CD4-positive, alpha-beta T cell treated with Interleukin-10 for 1 hour (primary cell): ENCODE measurements at regions not wholly inside any gene's neighbourhood (a gene's known extent, or its start where the extent isn't known, plus 50 kb on each side); places are given as distances from the start of the nearest gene placed in this dataset.
"Not testable (repeated sequence)": the region's sequence is repeated elsewhere in the genome, so short reads cannot be mapped to it uniquely, and the experiment has no call there.

ENCODE experiments used
- DNase-seq: peaks from one replicate; pipeline ENCODE4 v3.0.0-alpha.2; 2020

GRCh38 chr15:83335542-83335941, 51.1 kb upstream of the BNC1 start:
- not testable (repeated sequence) for DNase-seq

GRCh38 chr15:83339396-83339795, 54.9 kb upstream of the BNC1 start:
- DNase-seq: no peak

DNA sequence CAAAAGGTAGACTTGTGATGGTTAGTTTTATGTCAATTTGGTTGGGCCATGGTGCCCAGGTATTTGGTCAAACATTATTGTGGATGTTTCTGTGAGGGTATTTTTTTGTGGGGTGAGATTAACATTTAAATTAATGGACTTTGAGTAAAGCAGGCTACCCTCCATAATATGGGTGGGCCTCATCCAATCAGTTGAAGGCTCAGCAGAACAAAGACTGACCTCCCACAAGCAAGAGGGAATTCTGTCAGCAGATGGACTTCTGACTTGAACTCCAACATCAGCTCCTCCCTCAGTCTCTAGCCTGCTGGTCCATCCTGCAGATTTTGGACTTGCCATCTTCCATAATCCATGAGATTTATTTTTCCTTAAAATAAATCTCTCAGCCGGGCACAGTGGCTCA, 55.6 kb upstream of the BNC1 start:
- no peak for DNase-seq

- DNase-seq: no peak
Measured at GRCh38 chr15:83346342-83346741, 61.9 kb upstream of the BNC1 start.

GRCh38 chr15:83352119-83352518, 67.7 kb upstream of the BNC1 start:
- DNase-seq: no peak

GRCh38 chr15:83356501-83357399, 72.3 kb upstream of the BNC1 start:
- no peak for DNase-seq

- no peak for DNase-seq
Measured at GRCh38 chr15:83358972-83359564, 74.6 kb upstream of the BNC1 start.

DNA sequence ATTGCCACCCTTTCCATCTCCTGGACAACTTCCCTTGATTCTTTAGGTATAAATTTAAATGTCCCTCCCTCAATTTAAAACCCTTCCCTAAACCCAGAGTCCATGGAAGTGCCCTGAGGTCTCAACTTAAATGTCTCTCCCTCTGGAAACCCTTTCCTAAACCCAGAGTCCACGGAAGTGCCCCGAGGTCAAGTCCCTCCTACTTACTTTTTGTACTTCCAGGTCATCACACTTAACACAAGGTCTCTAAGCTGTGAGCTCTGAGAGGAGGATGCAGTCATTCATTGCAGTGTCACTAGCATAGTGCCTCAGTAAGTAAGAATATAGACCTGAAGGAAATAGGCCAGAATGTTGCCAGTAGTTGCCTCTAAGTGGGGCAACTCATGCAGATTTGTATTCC, 78.2 kb upstream of the BNC1 start:
- DNase-seq: no peak

GRCh38 chr15:83364501-83364900, 80.0 kb upstream of the BNC1 start:
- DNase-seq: no peak

DNA sequence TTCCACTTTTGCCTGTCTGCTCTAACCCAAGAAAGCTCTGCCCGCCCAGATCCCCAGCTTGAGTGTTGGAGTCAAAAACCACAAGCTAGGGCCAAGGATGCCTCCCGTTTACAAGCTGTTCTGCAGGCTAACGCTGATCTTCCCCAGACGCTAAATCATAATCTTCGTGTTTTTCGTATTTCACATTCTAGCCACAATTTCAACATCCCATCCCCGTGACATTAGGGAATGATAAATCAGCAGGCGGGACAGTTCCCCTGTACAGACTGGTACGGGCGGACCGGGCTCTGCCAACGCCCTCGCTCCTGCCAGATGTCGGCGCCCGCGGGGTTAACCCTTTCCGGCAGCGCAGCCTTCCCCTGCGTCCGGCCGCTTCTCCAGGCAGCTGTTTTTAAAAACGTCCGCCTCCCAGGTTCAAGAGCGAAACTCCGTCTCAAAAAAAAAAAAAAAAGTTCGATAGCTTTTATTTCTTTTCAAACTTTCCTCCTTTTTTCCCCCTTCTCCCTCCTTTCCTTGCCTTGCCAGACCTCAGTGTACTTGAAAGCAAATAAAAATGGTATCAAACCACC, 81.0 kb upstream of the BNC1 start:
- no peak for DNase-seq

GRCh38 chr15:83372434-83372891, 74.7 kb upstream of the SH3GL3 start:
- no peak for DNase-seq

GRCh38 chr15:83378921-83379578, 68.1 kb upstream of the SH3GL3 start:
- DNase-seq: no peak

GRCh38 chr15:83379579-83379959, 67.6 kb upstream of the SH3GL3 start:
- DNase-seq: no peak

DNA sequence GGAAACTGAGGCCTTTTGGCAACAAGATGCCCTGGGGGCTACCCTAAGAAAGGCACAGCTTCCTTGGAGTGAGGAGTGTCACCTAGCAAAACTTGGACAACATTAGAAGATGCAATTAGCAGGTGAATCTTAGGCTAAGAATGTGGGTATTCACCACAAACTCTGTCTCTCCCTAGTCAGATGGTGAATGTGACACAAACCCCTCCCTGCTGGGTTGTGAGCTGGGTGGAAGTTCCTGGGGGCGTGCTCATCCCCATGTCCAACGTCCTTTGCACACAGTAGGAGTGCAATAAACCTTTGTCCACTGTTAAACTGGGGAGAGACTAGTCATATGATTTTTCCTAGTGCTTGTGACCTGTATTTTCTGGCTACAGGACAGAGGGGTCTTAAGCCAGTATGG, 67.1 kb upstream of the SH3GL3 start:
- DNase-seq: no peak

DNA sequence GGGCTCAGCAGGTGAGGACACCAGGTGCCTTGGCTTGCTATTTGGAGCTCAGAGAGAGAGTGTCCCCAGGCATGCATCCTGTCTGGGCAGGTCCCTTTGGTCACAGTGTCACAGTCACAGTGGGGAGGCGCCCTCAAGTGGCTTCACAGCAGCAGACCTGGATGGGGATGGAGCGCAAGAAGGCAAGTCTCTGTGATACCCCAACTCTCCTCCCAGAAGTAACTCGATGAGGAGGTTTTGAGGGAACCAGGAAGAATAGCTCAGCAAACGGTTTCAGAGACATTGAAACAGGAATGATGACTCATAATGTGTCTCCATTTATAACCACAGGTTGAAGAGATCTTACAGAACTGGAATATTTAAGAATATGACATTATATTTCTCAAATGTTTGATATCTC, 66.5 kb upstream of the SH3GL3 start:
- peak; percentile 3 for DNase-seq

DNA sequence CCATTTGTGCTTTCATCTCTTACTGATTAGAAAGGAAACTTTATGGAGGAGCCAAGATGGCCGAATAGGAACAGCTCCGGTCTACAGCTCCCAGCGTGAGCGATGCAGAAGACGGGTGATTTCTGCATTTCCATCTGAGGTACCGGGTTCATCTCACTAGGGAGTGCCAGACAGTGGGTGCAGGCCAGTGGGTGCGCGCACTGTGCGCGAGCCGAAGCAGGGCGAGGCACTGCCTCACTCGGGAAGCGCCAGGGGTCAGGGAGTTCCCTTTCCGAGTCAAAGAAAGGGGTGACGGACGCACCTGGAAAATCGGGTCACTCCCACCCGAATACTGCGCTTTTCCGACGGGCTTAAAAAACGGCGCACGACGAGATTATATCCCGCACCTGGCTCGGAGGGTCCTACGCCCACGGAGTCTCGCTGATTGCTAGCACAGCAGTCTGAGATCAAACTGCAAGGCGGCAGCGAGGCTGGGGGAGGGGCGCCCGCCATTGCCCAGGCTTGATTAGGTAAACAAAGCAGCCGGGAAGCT, 63.5 kb upstream of the SH3GL3 start:
- DNase-seq: not testable (repeated sequence)

GRCh38 chr15:83396101-83396500, 51.0 kb upstream of the SH3GL3 start:
- no peak for DNase-seq
